Sigmoid colon (tissue), 3 donors: ENCODE measurements at regions not wholly inside any gene's neighbourhood (a gene's known extent, or its start where the extent isn't known, plus 50 kb on each side); places are given as distances from the start of the nearest gene placed in this dataset.

Experiments used
- POLR2A ChIP-seq, 2 donors: fragments of 450-650 bp; IDR thresholded peaks; one replicate each; pipeline ENCODE4 v1.6.1; 2016; ENCODE audit warnings: antibody characterized with exemption in 2 of 2, mild to moderate bottlenecking in 2 of 2, moderate library complexity in 2 of 2
- TF ChIP-seq, protein P1 (sequence below), 4 experiments: fragments of 450-650 bp in 3 of 4; fragments of 200-600 bp in 1 of 4; IDR thresholded peaks; one replicate each; pipeline ENCODE4 v1.5.1; 2016 to 2019; ENCODE audit warnings: antibody characterized with exemption in 4 of 4, mild to moderate bottlenecking in 3 of 4, moderate library complexity in 2 of 4

- no peak for TF ChIP-seq POLR2A (IDR thresholded peaks at IDR 0.05)
- TF ChIP-seq, protein P1, sequence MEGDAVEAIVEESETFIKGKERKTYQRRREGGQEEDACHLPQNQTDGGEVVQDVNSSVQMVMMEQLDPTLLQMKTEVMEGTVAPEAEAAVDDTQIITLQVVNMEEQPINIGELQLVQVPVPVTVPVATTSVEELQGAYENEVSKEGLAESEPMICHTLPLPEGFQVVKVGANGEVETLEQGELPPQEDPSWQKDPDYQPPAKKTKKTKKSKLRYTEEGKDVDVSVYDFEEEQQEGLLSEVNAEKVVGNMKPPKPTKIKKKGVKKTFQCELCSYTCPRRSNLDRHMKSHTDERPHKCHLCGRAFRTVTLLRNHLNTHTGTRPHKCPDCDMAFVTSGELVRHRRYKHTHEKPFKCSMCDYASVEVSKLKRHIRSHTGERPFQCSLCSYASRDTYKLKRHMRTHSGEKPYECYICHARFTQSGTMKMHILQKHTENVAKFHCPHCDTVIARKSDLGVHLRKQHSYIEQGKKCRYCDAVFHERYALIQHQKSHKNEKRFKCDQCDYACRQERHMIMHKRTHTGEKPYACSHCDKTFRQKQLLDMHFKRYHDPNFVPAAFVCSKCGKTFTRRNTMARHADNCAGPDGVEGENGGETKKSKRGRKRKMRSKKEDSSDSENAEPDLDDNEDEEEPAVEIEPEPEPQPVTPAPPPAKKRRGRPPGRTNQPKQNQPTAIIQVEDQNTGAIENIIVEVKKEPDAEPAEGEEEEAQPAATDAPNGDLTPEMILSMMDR (IDR thresholded peaks at IDR 0.05): no peak
These were observed 350.5 kb downstream of the ARL6IP6 start for GRCh38 chr2:153068915-153069314.
